Coronary artery (tissue), 2 donors: ENCODE measurements at regions not wholly inside any gene's neighbourhood (a gene's known extent, or its start where the extent isn't known, plus 50 kb on each side); places are given as distances from the start of the nearest gene placed in this dataset.

ENCODE experiments used
- DNase-seq: peaks from one replicate; pipeline ENCODE4 v3.0.0-alpha.2; 2017; ENCODE audit warnings: low spot score
- H3K27ac ChIP-seq, 2 donors: fragments of 200-600 bp; sonication (generic); one replicate each; pipeline ENCODE4 v1.5.1; 2016 to 2019
- H3K4me3 ChIP-seq: fragments of 200-600 bp; sonication (generic); 2 replicates; pipeline ENCODE4 v1.5.1; 2016; ENCODE audit warnings: mild to moderate bottlenecking, moderate library complexity
- CTCF ChIP-seq: fragments of 200-600 bp; sonication (generic); IDR thresholded peaks from one replicate; pipeline ENCODE4 v1.5.1; 2019; ENCODE audit warnings: antibody characterized with exemption

GRCh38 chr3:144457758-144458157 lies 486.1 kb downstream of the DIPK2A start:
- no peak overlapping the region for H3K4me3 ChIP-seq
- no peak for DNase-seq
- no peak for TF ChIP-seq CTCF
- no peak overlapping the region for H3K27ac ChIP-seq

GRCh38 chr3:144458283-144458682 lies 486.7 kb downstream of the DIPK2A start:
- Histone ChIP-seq H3K4me3 (no peak overlapping the region), H3K27ac (no peak overlapping the region)
- DNase-seq: no peak
- TF ChIP-seq CTCF: no peak

- no peak overlapping the region for H3K4me3 ChIP-seq
- H3K27ac ChIP-seq: no peak overlapping the region
- DNase-seq: no peak
- no peak for TF ChIP-seq CTCF
Measured at GRCh38 chr3:144462337-144462736, 490.7 kb downstream of the DIPK2A start.

- no peak for TF ChIP-seq CTCF
- DNase-seq: no peak
- H3K4me3 ChIP-seq: no peak overlapping the region
- H3K27ac ChIP-seq: no peak overlapping the region
Measured at GRCh38 chr3:144463911-144464310, 492.3 kb downstream of the DIPK2A start.

GRCh38 chr3:144466114-144466513 lies 494.5 kb downstream of the DIPK2A start:
- H3K4me3 ChIP-seq: no peak overlapping the region
- DNase-seq: no peak
- H3K27ac ChIP-seq: no peak overlapping the region
- no peak for TF ChIP-seq CTCF

- TF ChIP-seq CTCF: no peak
- Histone ChIP-seq H3K4me3 (no peak overlapping the region), H3K27ac (no peak overlapping the region)
- no peak for DNase-seq
Measured at GRCh38 chr3:144466540-144466939, 494.9 kb downstream of the DIPK2A start.

- no peak for TF ChIP-seq CTCF
- Histone ChIP-seq H3K27ac (no peak overlapping the region), H3K4me3 (no peak overlapping the region)
- no peak for DNase-seq
Measured at GRCh38 chr3:144470666-144471065, 499.0 kb downstream of the DIPK2A start.
